ENCODE measurements at regions not wholly inside any gene's neighbourhood (a gene's known extent, or its start where the extent isn't known, plus 50 kb on each side); places are given as distances from the start of the nearest gene placed in this dataset.

- DNase-seq (ENCODE audit: low spot score): no peak
These were observed 203.6 kb upstream of the PRICKLE1 start for GRCh38 chr12:42793166-42793565.

- no peak for DNase-seq (ENCODE audit: low spot score)
These were observed 202.7 kb upstream of the PRICKLE1 start for GRCh38 chr12:42792265-42792664.

GRCh38 chr12:42791399-42791798 lies 201.9 kb upstream of the PRICKLE1 start:
- DNase-seq (ENCODE audit: low spot score): no peak

- DNase-seq (ENCODE audit: low spot score): peak; percentile 76
These were observed 201.2 kb upstream of the PRICKLE1 start for GRCh38 chr12:42790761-42791151.

GRCh38 chr12:42789808-42790760 lies 200.5 kb upstream of the PRICKLE1 start:
- peak; percentile 65 for DNase-seq (ENCODE audit: low spot score)

GRCh38 chr12:42786400-42787148 lies 197.0 kb upstream of the PRICKLE1 start:
- DNase-seq (ENCODE audit: low spot score): no peak

GRCh38 chr12:42785944-42786343 lies 196.4 kb upstream of the PRICKLE1 start:
- DNase-seq (ENCODE audit: low spot score): no peak

- no peak for DNase-seq (ENCODE audit: low spot score)
These were observed 191.1 kb upstream of the PRICKLE1 start for GRCh38 chr12:42780671-42781070.

- DNase-seq (ENCODE audit: low spot score): peak; percentile 71
These were observed 189.8 kb upstream of the PRICKLE1 start for GRCh38 chr12:42779186-42779859.

GRCh38 chr12:42776396-42776795 lies 186.8 kb upstream of the PRICKLE1 start:
- DNase-seq (ENCODE audit: low spot score): no peak

GRCh38 chr12:42774238-42774637 lies 184.7 kb upstream of the PRICKLE1 start:
- no peak for DNase-seq (ENCODE audit: low spot score)

GRCh38 chr12:42770261-42770660 lies 180.7 kb upstream of the PRICKLE1 start:
- DNase-seq (ENCODE audit: low spot score): no peak

- DNase-seq (ENCODE audit: low spot score): no peak
These were observed 179.9 kb upstream of the PRICKLE1 start for GRCh38 chr12:42769455-42769854.

GRCh38 chr12:42767998-42768397 lies 178.5 kb upstream of the PRICKLE1 start:
- DNase-seq (ENCODE audit: low spot score): no peak

GRCh38 chr12:42767326-42767954 lies 177.9 kb upstream of the PRICKLE1 start:
- DNase-seq (ENCODE audit: low spot score): no peak

- DNase-seq (ENCODE audit: low spot score): no peak
These were observed 177.2 kb upstream of the PRICKLE1 start for GRCh38 chr12:42766754-42767153.

- no peak for DNase-seq (ENCODE audit: low spot score)
These were observed 176.5 kb upstream of the PRICKLE1 start for GRCh38 chr12:42766026-42766425.

GRCh38 chr12:42763682-42764081 lies 174.1 kb upstream of the PRICKLE1 start:
- no peak for DNase-seq (ENCODE audit: low spot score)

GRCh38 chr12:42762395-42762925 lies 172.9 kb upstream of the PRICKLE1 start:
- no peak for DNase-seq (ENCODE audit: low spot score)

- DNase-seq (ENCODE audit: low spot score): no peak
These were observed 172.2 kb upstream of the PRICKLE1 start for GRCh38 chr12:42761601-42762350.

- no peak for DNase-seq (ENCODE audit: low spot score)
These were observed 171.5 kb upstream of the PRICKLE1 start for GRCh38 chr12:42761086-42761485.

Data from COLO829 (cell line).